Type B pancreatic cell (in vitro differentiated cells): ENCODE measurements at regions not wholly inside any gene's neighbourhood (a gene's known extent, or its start where the extent isn't known, plus 50 kb on each side); places are given as distances from the start of the nearest gene placed in this dataset.

ENCODE experiments used
- DNase-seq: peaks from one replicate; pipeline ENCODE4 v3.0.0; 2021; ENCODE audit warnings: mixed read lengths; ENCODE audit not compliant: unreplicated experiment; ENCODE audit errors: extremely low spot score
- H3K27ac Mint-ChIP-seq: 2 replicates; pipeline ENCODE4 v1.8.0; 2021; ENCODE audit warnings: mild to moderate bottlenecking, mixed read lengths
- H3K27me3 Mint-ChIP-seq: 2 replicates; pipeline ENCODE4 v1.8.0; 2021; ENCODE audit warnings: mixed read lengths
- H3K36me3 Mint-ChIP-seq: 2 replicates; pipeline ENCODE4 v1.8.0; 2021; ENCODE audit warnings: mixed read lengths
- H3K4me1 Mint-ChIP-seq: one replicate; pipeline ENCODE4 v1.8.0; 2021; ENCODE audit warnings: mixed read lengths; ENCODE audit not compliant: unreplicated experiment
- H3K4me3 Mint-ChIP-seq: 2 replicates; pipeline ENCODE4 v1.8.0; 2021; ENCODE audit warnings: mild to moderate bottlenecking, mixed read lengths
- H3K9me3 Mint-ChIP-seq: 2 replicates; pipeline ENCODE4 v1.8.0; 2021; ENCODE audit warnings: mixed read lengths
- CTCF ChIP-seq: fragments of 200-600 bp; sonication (generic); conservative IDR thresholded peaks from 2 replicates; pipeline ENCODE4 v1.5.0; 2021; ENCODE audit warnings: antibody characterized with exemption, mild to moderate bottlenecking

DNA sequence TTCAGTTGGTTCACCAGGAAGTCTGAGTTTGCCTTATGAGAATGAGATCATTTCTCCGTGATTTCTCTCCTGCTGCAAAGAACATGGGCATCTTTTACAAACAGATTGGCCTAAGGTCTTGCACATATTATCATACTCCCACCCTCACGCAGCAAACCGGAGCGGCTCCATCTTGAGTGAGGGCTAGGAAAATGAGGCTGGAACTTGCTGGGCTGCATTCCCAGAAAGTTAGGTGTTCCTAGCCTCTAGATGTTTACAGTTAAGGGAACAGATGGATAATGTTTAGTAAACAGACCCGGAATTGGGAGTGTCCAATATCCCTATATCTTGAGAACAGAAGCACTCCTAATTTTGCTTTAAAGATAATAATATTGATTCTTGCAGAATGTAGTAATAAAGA is 247.9 kb upstream of the VCX3A start:
- no peak overlapping the region for H3K27ac Mint-ChIP-seq
- no peak for DNase-seq
- H3K4me1 Mint-ChIP-seq, result peaks cover 13% of the 10 kb centered on the region
- peaks cover 13% of the 10 kb centered on the region for H3K27me3 Mint-ChIP-seq
- H3K36me3 Mint-ChIP-seq, result no peaks in the 10 kb centered on the region
- no peaks in the 10 kb centered on the region for H3K9me3 Mint-ChIP-seq
- H3K4me3 Mint-ChIP-seq, result no peak overlapping the region
- TF ChIP-seq CTCF, result no peak

GRCh38 chrX:6778544-6779503 is 243.9 kb upstream of the VCX3A start:
- peaks cover 13% of the 10 kb centered on the region for H3K4me1 Mint-ChIP-seq
- TF ChIP-seq CTCF, result no peak
- H3K27me3 Mint-ChIP-seq, result peaks cover 17% of the 10 kb centered on the region
- peak overlapping the region; percentile 28 for H3K27ac Mint-ChIP-seq
- no peaks in the 10 kb centered on the region for H3K36me3 Mint-ChIP-seq
- no peak for DNase-seq
- no peaks in the 10 kb centered on the region for H3K9me3 Mint-ChIP-seq
- peak overlapping the region; percentile 77 for H3K4me3 Mint-ChIP-seq

GRCh38 chrX:6777238-6778002 is 242.5 kb upstream of the VCX3A start:
- H3K9me3 Mint-ChIP-seq, result no peaks in the 10 kb centered on the region
- peaks cover 13% of the 10 kb centered on the region for H3K4me1 Mint-ChIP-seq
- TF ChIP-seq CTCF, result no peak
- H3K27ac Mint-ChIP-seq, result no peak overlapping the region
- no peaks in the 10 kb centered on the region for H3K36me3 Mint-ChIP-seq
- H3K27me3 Mint-ChIP-seq, result peaks cover 17% of the 10 kb centered on the region
- no peak overlapping the region for H3K4me3 Mint-ChIP-seq
- no peak for DNase-seq

DNA sequence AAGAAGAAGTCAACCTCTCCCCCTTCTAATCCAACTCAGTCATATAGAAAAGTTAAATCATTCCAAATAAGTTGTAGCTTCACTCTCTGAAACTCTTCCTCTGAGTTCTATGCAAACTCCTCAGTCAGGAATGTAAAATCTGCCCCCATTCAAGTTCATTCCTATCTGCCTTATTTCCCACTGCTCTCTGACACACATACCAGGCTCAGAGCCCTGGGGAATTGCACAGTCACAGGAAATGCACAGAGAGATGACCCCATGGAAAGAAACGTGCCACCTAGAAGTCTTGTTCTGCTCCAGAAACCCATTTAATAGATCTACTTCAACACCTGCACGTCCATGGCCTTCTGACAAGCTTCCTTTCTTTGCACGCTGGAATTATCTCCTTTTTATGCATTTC is 236.0 kb upstream of the VCX3A start:
- DNase-seq, result no peak
- H3K27ac Mint-ChIP-seq, result no peak overlapping the region
- H3K9me3 Mint-ChIP-seq, result no peaks in the 10 kb centered on the region
- TF ChIP-seq CTCF, result no peak
- H3K36me3 Mint-ChIP-seq, result no peaks in the 10 kb centered on the region
- H3K4me3 Mint-ChIP-seq, result no peak overlapping the region
- no peaks in the 10 kb centered on the region for H3K4me1 Mint-ChIP-seq
- H3K27me3 Mint-ChIP-seq, result no peaks in the 10 kb centered on the region

DNA sequence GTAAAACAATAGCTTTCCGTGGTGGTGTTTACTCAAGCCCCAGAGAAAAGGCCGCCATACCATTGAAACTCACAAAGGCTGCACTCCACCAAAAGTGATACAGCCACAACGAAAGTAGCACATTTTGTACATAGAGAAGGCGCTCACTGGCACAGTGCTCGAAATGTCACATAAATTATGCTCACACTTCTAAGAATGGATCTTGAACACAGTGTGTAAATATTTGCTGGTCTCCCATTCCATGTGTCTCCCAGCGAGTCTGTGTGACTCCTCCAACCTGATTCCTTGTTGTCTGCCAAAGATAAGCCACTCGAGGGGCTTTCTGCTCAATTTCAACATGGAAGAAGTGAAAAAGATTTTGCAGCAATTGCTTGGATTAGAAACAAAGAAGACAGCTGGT is 234.0 kb upstream of the VCX3A start:
- no peak for TF ChIP-seq CTCF
- Mint-ChIP-seq H3K4me1 (no peaks in the 10 kb centered on the region), H3K27me3 (no peaks in the 10 kb centered on the region), H3K4me3 (no peak overlapping the region), H3K9me3 (no peaks in the 10 kb centered on the region), H3K36me3 (no peaks in the 10 kb centered on the region), H3K27ac (no peak overlapping the region)
- no peak for DNase-seq
